Panc1 (cell line): ENCODE measurements at regions not wholly inside any gene's neighbourhood (a gene's known extent, or its start where the extent isn't known, plus 50 kb on each side); places are given as distances from the start of the nearest gene placed in this dataset.

Experiments used
- ATAC-seq: fragments of 200-7000 bp; cut with Tn5 transposase; 2 replicates; pipeline ENCODE4 v1.9.1; 2020; ENCODE audit warnings: mild to moderate bottlenecking, moderate library complexity
- BruUV-seq: library from RNA; stranded (reverse); fragments of 400-500 nt; replicated peaks from 2 replicates; lab custom pipeline; 2021; lab: Mats Ljungman, UMichigan
- CTCF ChIA-PET: fragments of 300-600 bp; sonication (Branson Sonifier 250); formaldehyde crosslinking; loops from one replicate; lab custom pipeline; 2022; ENCODE audit warnings: antibody characterized with exemption; lab: Charles Lee
- POLR2A ChIA-PET: fragments of 300-600 bp; sonication (Branson Sonifier 250); formaldehyde crosslinking; loops from one replicate; lab custom pipeline; 2022; ENCODE audit warnings: antibody characterized with exemption; lab: Charles Lee
- DNase-seq: peaks from one replicate; pipeline ENCODE4 v3.0.0-alpha.2; 2010; ENCODE audit warnings: low read depth, low spot score
- H3K27ac ChIP-seq: 2 replicates; pipeline ENCODE4 v1.5.1; 2011; ENCODE audit warnings: mild to moderate bottlenecking, low read length, inconsistent platforms
- H3K27me3 ChIP-seq: fragments of 200-500 bp; sonication (Bioruptor generic); 2 replicates; pipeline ENCODE4 v1.6.0; 2014; ENCODE audit warnings: low read length, inconsistent platforms; ENCODE audit not compliant: control insufficient read depth, insufficient read depth
- H3K36me3 ChIP-seq: fragments of 200-500 bp; sonication (Bioruptor generic); 2 replicates; pipeline ENCODE4 v1.5.1; 2014; ENCODE audit warnings: inconsistent platforms, mild to moderate bottlenecking, low read length, moderate library complexity; ENCODE audit not compliant: control insufficient read depth, insufficient read depth
- H3K4me1 ChIP-seq: 2 replicates; pipeline ENCODE4 v1.5.1; 2011; ENCODE audit warnings: inconsistent platforms, mild to moderate bottlenecking, low read length, moderate library complexity; ENCODE audit not compliant: control insufficient read depth, insufficient read depth
- H3K4me3 ChIP-seq, 2 experiments: 2 replicates each; pipeline ENCODE4 v1.5.1; 2011 to 2012; ENCODE audit warnings: low read depth in 2 of 2, low read length in 2 of 2, mild to moderate bottlenecking in 2 of 2, inconsistent platforms in 1 of 2, moderate library complexity in 1 of 2
- H3K9me3 ChIP-seq: fragments of 200-500 bp; sonication (Bioruptor generic); 2 replicates; pipeline ENCODE4 v1.5.1; 2014; ENCODE audit warnings: low read depth, mild to moderate bottlenecking, inconsistent platforms, low read length, moderate library complexity; ENCODE audit not compliant: control insufficient read depth, insufficient read depth
- POLR2AphosphoS5 ChIP-seq: IDR thresholded peaks from 2 replicates; pipeline ENCODE4 v1.6.1; 2012; ENCODE audit warnings: mild to moderate bottlenecking, low read depth, low read length, moderate library complexity
- SIN3A ChIP-seq: IDR thresholded peaks from 2 replicates; pipeline ENCODE4 v1.6.1; 2012; ENCODE audit warnings: low read depth, mild to moderate bottlenecking, low read length, moderate library complexity, borderline replicate concordance; ENCODE audit not compliant: insufficient read depth
- TCF7L2 ChIP-seq: IDR thresholded peaks from 2 replicates; pipeline ENCODE4 v1.6.1; 2011; ENCODE audit warnings: mild to moderate bottlenecking, low read depth, low read length, inconsistent platforms
- in situ Hi-C: cut with HindIII; loops from 2 replicates; pipeline ENCODE4 v1.10.0; 2016; ENCODE audit warnings: low sequenced_read_pairs, low pct_unique_long_range_greater_than_20kb
- intact Hi-C: fragments of 100-400 bp; cut with micrococcal nuclease; formaldehyde crosslinking; loops from one replicate; pipeline ENCODE4 v1.10.0; 2022; ENCODE audit not compliant: unreplicated experiment
- TF ChIP-seq, protein P1 (sequence below), 2 experiments: IDR thresholded peaks; 2 replicates each; pipeline ENCODE4 v1.6.1; 2011 to 2012; ENCODE audit warnings: low read depth in 2 of 2, control low read depth in 1 of 2, low read length in 1 of 2, mild to moderate bottlenecking in 1 of 2, moderate library complexity in 1 of 2; ENCODE audit not compliant: insufficient read depth in 1 of 2
- TF ChIP-seq, protein P2 (sequence below): fragments of 450-650 bp; IDR thresholded peaks from 2 replicates; pipeline ENCODE4 v1.5.1; 2017; ENCODE audit warnings: mild to moderate bottlenecking

DNA sequence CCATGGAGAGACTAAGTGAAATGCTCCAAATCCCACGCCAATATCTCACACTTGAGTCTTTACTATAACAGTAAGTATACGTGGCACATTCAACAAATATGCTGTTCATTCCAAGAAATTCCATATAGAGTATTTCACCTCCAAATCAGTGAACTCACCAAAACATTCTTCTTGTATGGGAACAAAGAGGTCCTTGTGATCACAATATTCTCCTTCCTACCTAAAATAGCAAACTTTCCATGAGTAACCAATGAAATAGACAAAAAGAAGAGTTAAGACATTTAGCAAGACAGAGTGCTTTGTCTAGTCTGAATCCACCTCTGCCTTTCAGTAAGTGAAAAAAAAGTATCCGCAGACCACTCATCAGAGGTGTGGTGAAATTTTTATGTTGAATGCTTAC is 77.3 kb upstream of the NXPH1 start:
- intact Hi-C loops: no loop called here
- CTCF ChIA-PET: no interaction called here
- no peaks in the 10 kb centered on the region for H3K9me3 ChIP-seq
- H3K4me1 ChIP-seq: no peaks in the 10 kb centered on the region
- H3K36me3 ChIP-seq: no peaks in the 10 kb centered on the region
- H3K4me3 ChIP-seq: no peak overlapping the region
- BruUV-seq: no TSS peak
- in situ Hi-C loops: no loop called here
- no peak for TF ChIP-seq POLR2AphosphoS5
- no peak for TF ChIP-seq SIN3A
- TF ChIP-seq TCF7L2: no peak
- no peaks in the 10 kb centered on the region; the same call in 1 of the 2 replicates for H3K27me3 ChIP-seq
- ATAC-seq (no peak), DNase-seq (no peak)
- no peak overlapping the region for H3K27ac ChIP-seq
- POLR2A ChIA-PET: no interaction called here

DNA sequence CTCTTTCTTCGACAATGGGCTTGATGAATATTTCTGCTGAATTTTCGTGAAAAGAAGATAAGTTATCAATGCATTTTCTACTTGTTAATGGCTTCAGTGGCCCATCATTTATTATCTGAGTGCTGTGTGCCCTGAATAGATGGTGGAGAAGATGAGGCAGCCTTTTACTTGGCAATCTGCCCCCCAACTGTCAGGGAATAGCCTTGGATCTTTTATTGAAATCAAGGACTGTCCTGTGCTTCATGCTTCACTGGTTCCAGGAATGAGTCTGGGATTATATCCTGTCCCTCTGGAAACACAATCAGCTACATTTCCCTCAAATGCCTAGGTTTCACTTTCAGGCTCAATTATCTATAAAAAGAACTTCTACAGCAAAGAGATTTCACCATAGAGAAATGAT is 75.9 kb upstream of the NXPH1 start:
- intact Hi-C loops: no loop called here
- in situ Hi-C loops: no loop called here
- Histone ChIP-seq H3K36me3 (no peaks in the 10 kb centered on the region), H3K27ac (no peak overlapping the region), H3K4me3 (no peak overlapping the region), H3K9me3 (no peaks in the 10 kb centered on the region), H3K27me3 (peaks cover 2% of the 10 kb centered on the region; the same call in 1 of the 2 replicates), H3K4me1 (no peaks in the 10 kb centered on the region)
- no peak for DNase-seq
- ChIA-PET POLR2A (no interaction called here), CTCF (no interaction called here)
- no peak for ATAC-seq
- BruUV-seq: no TSS peak
- TF ChIP-seq, protein P1, sequence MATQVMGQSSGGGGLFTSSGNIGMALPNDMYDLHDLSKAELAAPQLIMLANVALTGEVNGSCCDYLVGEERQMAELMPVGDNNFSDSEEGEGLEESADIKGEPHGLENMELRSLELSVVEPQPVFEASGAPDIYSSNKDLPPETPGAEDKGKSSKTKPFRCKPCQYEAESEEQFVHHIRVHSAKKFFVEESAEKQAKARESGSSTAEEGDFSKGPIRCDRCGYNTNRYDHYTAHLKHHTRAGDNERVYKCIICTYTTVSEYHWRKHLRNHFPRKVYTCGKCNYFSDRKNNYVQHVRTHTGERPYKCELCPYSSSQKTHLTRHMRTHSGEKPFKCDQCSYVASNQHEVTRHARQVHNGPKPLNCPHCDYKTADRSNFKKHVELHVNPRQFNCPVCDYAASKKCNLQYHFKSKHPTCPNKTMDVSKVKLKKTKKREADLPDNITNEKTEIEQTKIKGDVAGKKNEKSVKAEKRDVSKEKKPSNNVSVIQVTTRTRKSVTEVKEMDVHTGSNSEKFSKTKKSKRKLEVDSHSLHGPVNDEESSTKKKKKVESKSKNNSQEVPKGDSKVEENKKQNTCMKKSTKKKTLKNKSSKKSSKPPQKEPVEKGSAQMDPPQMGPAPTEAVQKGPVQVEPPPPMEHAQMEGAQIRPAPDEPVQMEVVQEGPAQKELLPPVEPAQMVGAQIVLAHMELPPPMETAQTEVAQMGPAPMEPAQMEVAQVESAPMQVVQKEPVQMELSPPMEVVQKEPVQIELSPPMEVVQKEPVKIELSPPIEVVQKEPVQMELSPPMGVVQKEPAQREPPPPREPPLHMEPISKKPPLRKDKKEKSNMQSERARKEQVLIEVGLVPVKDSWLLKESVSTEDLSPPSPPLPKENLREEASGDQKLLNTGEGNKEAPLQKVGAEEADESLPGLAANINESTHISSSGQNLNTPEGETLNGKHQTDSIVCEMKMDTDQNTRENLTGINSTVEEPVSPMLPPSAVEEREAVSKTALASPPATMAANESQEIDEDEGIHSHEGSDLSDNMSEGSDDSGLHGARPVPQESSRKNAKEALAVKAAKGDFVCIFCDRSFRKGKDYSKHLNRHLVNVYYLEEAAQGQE (IDR thresholded peaks at IDR 0.05; ENCODE audit: insufficient read depth in 1 of 2, low read depth in 2 of 2, low read length in 1 of 2): no peak
- TF ChIP-seq POLR2AphosphoS5 (no peak), SIN3A (no peak)
- TF ChIP-seq, protein P2, sequence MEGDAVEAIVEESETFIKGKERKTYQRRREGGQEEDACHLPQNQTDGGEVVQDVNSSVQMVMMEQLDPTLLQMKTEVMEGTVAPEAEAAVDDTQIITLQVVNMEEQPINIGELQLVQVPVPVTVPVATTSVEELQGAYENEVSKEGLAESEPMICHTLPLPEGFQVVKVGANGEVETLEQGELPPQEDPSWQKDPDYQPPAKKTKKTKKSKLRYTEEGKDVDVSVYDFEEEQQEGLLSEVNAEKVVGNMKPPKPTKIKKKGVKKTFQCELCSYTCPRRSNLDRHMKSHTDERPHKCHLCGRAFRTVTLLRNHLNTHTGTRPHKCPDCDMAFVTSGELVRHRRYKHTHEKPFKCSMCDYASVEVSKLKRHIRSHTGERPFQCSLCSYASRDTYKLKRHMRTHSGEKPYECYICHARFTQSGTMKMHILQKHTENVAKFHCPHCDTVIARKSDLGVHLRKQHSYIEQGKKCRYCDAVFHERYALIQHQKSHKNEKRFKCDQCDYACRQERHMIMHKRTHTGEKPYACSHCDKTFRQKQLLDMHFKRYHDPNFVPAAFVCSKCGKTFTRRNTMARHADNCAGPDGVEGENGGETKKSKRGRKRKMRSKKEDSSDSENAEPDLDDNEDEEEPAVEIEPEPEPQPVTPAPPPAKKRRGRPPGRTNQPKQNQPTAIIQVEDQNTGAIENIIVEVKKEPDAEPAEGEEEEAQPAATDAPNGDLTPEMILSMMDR: no peak

DNA sequence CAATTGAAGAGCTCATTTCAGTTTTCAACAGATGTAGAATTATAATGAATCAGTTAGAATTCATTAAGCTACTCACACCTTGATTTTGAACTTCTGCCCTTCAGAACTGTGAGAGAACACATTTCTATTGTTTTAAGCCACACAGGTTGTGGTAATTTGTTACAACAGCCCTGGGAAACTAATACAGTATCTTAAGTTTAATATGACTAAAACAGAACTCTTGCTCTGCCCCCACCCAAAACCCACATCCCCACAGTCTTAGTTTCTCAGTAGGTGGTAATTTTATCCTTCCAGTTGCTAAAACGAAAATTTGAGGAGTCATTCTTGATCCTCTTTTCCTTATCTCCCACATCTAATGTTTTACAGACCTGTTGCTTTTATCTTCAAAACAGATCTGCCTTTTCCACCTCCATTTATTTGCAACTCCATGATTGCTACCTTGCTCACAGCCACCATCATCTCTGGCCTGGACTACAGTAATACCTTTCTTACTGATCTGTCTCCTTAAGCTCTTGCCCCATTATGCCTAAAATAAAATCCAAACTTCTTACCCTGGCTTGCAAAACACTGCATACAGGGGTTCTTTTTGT is 72.8 kb upstream of the NXPH1 start:
- DNase-seq (no peak), ATAC-seq (no peak)
- in situ Hi-C loops (no loop called here), intact Hi-C loops (loop anchor here (10.0 kb wide), 1 partner anchor 86 kb away; no protein-coding TSS in a partner anchor)
- POLR2A ChIA-PET: no interaction called here
- no TSS peak for BruUV-seq
- no peak overlapping the region for H3K27ac ChIP-seq
- TF ChIP-seq, protein P2: no peak
- TF ChIP-seq TCF7L2 (no peak), POLR2AphosphoS5 (no peak), SIN3A (no peak)
- TF ChIP-seq, protein P1 (IDR thresholded peaks at IDR 0.05; ENCODE audit: insufficient read depth in 1 of 2, low read depth in 2 of 2, low read length in 1 of 2): no peak
- no peak overlapping the region for H3K4me3 ChIP-seq
- no peaks in the 10 kb centered on the region for H3K4me1 ChIP-seq
- H3K9me3 ChIP-seq: no peaks in the 10 kb centered on the region
- CTCF ChIA-PET: no interaction called here
- 0 out of 2 replicates have a peak, but pooled peaks cover 2% of the 10 kb centered on the region for H3K27me3 ChIP-seq
- no peaks in the 10 kb centered on the region for H3K36me3 ChIP-seq
